NCI-H446 (cell line): ENCODE measurements at regions not wholly inside any gene's neighbourhood (a gene's known extent, or its start where the extent isn't known, plus 50 kb on each side); places are given as distances from the start of the nearest gene placed in this dataset.
"Not testable (repeated sequence)": the region's sequence is repeated elsewhere in the genome, so short reads cannot be mapped to it uniquely, and the experiment has no call there.

Experiments
- DNase-seq, 2 experiments: peaks; one replicate each; lab custom pipeline; 2025; lab: John Stamatoyannopoulos, UW

DNA sequence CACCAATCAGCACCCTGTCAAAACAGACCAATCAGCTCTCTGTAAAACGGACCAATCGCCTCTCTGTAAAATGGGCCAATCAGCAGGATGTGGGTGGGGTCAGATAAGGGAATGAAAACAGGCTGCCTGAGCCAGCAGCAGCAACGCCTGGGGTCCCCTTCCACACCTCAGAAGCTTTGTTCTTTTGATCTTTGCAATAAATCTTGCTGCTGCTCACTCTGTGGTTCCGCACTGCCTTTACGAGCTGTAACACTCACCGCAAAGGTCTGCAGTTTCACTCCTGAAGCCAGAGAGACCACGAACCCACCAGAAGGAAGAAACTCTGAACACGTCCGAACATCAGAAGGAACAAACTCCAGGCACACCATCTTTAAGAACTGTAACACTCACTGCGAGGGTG lies 251.4 kb downstream of the ZIC4 start:
- DNase-seq = not testable (repeated sequence)

DNA sequence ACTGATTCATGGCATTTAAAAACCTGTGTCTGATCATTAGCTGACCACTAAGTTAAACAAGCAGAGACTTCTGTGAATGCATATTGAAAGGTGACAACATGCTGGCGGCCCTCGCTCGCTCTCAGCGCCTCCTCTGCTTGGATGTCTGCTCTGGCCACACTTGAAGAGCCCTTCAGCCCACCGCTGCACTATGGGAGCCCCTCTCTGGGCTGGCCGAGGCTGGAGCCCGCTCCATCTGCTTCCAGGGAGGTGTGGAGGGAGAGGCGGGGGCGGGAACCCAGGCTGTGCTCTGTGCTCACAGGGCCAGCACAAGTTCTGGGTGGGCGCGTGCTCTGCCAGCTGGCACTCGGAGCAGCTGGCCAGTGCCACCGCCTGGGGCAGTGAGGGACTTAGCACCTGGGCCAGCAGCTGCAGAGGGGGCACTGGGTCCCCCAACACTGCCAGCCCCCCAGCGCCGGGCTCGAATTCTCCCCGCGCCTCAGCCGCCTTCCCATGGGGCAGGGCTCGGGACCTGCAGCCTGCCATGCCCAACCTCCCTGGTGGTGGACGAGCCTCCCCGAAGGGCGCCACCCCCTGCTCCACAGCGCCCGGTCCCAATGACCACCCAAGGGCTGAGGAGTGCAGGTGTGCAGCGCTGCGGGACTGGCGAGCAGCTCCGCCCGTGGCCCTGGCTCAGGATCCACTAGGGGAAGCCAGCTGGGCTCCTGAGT lies 252.4 kb downstream of the ZIC4 start:
- no peak for DNase-seq

DNA sequence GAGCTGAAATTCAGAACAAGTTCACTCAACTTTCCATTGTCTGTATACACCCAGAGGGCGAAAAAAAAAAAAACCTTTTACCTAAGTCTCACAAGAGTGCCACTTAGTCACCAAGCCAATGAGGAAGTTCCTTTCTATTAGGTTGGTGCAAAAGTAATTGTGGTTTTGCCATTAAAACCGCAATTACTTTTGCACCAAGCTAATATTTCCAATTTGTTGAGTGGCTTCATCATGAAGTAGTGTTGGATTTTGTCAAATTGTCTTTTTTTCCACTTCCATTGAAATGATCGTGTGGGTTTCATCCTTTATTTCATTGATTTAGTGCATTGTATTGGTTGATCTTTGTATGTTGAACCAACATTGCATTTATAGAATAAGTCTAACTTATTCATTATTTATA lies 253.9 kb downstream of the ZIC4 start:
- no peak for DNase-seq

DNA sequence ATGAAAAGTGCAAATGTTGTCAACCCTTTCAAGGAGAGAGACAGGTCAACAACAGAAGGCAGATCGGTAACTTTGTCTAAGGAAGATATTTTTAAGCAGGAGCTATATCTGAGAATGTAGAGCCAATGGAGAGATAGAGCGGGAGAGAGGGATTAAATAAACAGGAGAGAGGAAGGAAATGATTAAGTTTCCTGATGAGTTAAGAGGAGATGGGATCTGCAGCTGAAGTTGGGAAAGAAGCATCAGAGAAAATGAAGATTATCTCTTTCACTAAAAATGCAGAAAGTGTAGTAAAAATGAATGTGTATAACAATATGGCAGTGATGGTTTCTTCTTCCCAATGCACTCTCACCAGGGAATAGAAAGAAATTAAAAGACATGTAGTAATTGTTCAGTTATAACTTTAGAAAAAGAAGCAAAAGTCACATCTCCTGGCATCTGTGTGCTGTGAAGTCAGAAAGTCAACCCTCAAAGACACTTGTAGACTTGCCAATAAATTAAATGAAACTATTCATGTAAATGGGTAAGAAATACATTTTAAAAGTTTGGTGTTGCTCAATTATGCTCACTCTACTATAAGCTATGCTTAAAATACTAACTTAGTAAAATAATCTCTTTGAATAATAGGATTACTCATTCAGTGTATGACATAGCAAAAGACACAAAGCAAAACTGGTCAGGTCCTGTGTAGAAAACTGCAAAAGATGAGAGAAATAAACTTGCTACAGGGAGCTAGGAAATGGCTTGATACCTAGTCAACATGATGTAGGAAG lies 264.6 kb downstream of the ZIC4 start:
- no peak for DNase-seq

DNA sequence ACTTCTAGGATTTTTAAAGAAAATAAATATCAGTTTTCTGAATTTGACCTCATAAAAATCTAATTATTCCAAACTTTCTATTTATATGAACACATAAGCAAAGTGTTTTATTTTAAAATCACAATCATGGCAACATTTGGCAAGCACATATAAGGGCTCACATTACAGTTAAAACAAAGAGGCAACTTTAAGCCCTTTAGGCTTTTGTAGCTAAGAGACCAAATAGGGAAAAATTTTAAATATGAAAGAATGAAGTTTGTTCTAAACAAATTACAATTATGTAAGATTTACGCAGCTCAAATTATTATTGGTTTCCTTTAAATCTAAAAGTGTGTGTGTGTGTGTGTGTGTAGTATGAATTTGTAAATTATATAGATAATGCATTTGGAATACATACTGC lies 267.0 kb downstream of the ZIC4 start:
- no peak for DNase-seq

DNA sequence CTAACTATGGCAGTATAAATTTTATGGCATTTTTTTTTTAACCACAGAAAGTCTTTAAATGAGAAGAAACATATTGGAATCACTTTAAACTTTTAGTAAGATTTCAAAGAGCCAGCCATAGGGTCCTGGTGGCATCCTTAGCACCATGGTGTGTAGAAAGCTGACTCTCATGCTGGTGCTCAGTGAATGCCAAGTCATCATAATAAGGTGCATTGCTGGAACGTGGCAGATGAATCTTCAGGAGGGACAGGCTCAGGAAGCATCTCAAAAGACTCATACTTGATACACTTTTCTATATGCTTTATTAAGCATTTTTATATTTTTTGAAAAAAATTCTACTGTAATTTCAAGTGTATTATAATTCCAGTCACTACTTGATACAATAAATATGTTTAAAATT lies 274.2 kb downstream of the ZIC4 start:
- no peak for DNase-seq

DNA sequence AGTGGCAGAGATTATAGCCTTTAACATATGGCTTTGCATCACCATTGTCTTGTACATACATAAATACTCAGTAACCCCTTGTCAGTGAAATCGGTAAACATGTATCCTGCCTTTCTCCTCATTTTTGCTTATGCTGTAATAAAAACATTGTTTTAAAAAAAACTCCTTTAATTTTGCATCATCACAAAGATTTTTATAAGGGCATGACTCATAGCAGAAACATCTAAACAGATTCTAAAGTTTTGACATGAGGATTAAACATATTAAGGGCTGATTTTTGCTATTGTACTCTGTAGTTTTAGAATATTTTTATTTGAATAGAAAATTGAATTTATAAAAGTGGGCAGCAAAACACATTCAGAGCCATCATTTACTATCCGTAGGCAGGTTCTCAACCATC lies 275.9 kb downstream of the ZIC4 start:
- no peak for DNase-seq

DNA sequence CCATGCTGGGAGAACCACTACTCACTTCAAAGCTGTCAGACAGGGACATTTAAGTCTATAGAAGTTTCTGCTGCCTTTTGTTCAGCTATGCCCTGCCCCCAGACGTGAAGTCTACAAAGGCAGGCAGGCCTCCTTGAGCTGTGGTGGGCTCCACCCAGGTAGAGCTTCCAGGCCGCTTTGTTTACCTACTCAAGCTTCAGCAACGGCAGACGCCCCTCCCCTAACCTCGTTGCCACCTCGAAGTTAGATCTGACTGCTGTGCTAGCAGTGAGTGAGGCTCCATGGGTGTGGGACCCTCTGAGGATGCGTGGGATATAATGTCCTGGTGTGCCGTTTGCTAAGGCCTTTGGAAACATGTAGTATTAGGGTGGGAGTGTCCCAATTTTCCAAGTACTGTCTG lies 276.7 kb downstream of the ZIC4 start:
- no peak for DNase-seq

DNA sequence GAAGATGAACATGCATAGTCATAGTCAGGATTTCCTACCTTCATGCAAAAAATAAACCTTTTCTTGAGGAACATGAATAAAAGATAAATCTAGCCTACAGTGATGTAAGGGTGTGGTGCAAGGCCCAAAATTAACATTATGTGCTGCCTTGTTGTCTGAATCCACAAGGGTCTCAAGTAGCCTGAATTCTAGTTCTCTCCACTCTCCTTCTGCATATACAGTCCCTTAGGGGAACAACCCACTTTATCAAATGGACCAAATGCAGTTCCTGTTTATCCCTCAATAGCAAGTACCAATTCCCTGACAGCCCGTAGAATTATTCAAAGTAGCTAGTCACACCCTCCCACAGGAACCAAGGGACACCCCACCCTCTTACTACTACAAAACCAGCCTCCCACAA lies 284.0 kb downstream of the ZIC4 start:
- no peak for DNase-seq

DNA sequence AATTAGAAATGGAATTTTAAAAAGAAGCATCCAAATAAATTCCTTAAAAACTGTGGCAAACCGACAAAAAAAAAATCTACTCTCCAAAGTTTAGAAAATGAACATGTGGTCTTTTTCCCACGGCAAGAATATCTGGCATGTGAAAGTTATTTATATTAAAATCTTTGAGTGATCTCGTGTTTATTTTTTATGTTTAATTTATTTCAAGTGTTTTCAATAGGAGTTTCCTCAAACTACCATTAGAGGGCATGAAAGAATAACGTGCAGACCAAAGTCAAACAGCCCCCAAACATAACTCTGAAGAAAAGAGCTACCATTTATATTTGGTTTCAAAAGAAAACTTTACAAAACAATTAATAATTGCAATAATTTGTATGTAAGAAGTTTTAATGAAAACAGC lies 286.4 kb downstream of the ZIC4 start:
- peak in 1 of 2 experiments; percentile 13 for DNase-seq

DNA sequence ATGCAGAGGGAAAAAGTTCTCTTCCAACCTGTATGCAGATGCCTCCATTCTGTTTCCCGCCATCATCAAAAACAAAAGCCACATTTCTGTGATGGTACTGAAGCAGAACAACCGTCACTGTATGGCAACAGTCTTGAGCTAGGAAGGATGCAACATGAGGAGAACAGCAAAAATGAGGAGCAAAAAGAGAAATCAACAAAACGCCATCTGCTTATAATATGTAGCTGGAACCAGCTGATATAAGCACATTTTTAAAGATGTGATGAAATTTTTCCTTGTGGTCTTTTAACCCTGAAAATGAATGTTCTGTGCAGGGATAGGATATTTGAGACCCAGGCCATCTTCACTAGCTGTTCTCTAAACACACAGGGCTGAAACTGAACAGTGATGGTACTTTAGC lies 287.0 kb downstream of the ZIC4 start:
- DNase-seq = no peak

DNA sequence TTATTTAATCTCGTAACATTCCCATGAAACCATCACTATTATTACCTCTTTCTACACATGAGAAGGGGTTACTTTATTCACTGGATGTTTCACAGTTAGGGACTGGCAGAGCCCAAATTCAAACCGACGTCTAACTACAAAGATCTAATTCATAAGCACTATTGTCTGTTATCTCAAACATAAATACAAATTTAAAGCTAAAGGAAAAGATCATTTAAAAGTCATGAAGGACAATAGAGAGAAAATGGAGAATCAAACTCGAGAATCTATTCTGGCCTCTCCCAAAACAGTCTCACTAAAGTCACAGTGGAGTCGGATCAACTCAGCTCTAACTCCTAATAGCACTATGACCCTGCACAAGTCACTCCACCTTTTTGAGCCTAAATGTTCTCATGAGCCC lies 287.7 kb downstream of the ZIC4 start:
- no peak for DNase-seq

DNA sequence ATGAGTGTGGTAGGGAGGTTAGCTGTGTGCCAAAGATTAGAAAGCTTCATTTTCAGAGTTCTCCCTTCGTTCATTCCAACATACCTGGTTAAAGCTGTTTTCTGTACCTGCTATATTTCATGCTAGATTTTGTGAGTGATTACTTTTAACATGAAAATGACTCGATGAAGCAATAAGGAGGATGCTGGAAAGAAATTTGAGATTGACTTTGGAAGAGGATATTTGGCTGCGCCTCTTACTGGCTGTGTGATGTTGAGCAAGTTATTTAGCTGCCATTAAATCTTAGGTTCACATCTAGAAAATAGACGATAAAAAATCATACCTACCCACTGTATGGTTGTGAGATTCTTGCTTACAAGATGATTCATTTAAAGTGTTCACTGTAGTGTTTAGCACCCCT lies 288.7 kb downstream of the ZIC4 start:
- no peak for DNase-seq

DNA sequence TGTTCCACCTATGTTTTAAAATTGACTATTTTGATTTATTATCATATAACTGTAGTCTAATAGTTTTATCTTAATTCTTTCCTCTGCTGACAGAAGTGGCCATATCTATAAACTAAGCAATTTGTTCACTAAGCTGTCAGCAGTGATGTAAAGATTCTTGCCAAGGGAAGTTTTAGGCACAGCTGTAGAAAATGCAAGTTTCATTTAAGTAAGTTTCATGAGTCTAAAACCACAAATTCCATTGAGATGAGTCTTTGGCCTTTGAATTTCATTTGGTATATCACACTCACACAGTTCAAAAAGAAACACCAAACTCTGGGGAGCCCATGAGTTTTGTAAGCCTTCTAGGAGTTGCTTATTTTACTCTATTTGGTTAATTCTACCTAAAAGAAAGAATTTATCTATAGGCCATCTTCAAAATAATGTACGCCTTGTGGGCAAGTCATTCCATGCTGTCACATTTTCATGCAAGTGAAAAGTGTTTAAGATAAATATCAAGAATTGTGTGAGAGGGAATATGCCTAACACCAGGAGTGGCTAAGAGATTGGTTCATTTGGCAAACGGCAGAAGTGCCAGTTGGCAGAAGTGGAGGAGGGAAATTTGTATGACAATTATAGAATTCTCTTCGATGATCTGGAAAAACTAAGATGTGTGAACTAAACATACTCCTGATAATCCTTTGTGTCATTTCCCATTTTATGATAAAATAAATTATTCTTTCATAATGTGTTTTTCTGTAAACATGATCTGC lies 292.9 kb downstream of the ZIC4 start:
- DNase-seq = no peak

DNA sequence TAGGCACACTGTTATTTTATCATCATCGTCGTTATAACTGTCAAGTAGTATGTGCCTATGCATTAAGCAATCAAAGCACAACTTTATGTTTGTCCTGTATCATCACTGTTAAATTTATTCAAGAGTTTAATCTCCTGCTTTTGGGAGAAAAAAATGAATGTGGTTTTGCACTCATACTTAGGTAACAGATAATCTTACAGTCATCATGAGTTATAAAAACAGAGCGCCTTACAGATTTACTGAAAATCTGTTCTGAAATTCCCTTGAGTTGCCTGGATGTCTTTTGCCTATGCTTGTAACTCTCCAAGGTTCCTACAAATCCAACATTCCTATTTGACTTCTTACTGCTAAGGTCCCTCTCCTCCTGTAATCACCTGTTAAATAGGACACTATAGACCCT lies 307.3 kb downstream of the ZIC4 start:
- DNase-seq = no peak

DNA sequence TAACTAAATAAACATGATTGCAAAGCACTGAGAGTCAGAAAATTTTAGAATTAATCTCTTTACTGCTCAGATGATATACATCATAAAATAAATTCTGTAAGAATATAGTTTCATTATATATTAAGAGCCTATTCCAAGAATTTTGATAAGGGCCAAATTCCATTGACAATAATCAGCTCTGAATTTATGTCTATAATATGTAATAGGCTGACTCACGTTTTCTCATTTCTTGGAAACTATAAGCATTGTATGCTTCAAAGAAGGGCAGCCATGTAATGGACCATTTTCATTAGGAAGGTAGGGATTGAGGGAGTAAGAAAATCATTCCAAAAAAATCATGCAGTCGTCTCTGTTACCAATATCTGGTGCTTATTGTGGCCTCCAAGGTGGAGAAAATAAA lies 315.9 kb downstream of the ZIC4 start:
- DNase-seq = no peak

DNA sequence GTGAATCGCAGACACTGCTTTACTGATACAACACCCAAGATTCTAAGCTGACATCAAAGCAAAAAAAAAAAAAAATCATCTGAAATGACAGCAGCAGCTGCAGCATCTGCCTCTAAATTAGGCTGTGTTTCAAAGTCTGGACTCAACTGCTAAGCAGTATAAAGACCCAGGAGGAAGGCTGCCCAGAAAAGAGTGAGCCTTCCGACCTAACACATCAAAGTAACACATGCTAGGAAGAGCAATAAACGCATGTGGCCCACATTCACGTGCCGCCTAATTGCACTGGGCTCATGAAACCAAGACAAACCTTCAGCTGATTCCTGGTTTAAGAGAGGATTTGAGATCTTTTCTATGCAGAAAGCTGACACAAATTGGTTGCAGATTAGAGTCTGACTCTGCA lies 317.1 kb downstream of the ZIC4 start:
- DNase-seq = no peak

DNA sequence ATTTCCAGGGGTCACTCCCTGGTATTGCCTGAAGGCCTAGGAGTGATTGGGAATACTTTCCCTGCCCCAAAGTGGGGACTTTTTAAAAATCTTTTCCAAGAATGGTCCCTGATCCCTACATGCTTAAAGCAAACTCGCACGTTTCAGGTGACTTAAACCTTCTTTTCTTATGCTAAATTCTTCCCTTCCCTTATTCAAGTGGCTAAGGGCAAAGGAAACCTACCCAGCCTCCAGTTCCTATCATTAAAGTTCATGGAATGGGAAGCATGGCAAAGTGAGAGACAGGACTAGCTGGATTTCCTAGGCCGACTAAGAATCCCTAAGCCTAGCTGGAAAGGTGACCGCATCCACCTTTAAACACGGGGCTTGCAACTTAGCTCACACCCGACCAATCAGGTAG lies 346.8 kb downstream of the ZIC4 start:
- not testable (repeated sequence) for DNase-seq

DNA sequence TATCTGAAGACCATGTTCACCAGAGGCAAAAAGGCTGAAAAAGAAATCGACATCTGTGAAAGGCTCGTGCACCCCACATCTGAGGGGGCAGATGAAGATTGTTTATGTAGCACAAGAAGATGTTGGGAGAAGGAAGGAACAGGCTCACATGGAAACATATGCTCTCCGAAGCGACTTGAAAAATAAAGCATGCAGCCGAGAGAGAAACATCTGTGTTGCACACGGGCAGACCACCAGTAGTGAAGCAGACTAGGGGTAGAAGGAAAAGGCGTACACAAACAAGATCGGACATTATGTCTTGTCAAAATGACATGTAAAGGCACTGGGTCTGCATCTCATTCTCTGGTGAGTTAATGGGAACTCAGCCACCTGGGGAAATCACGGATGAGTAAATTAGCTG lies 356.5 kb downstream of the ZIC4 start:
- no peak for DNase-seq

DNA sequence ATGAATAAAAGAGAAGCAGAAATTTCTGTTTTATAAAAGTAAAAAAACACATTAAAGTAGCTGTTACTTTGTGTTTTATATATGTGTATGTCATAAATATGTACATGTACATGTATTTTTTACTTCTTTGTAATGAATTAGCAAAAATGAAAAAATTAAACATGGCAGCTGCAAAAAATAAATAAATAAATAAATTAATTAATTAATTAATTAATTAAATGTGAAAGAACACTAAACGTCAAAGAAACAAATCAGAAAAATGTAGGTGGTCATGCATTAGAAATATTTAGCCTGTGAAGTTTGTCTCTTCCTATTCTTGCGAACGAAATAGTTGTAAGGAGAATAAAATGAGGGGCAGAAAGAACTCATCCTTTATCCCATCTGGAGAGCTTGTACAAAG lies 357.0 kb downstream of the ZIC4 start:
- no peak for DNase-seq

DNA sequence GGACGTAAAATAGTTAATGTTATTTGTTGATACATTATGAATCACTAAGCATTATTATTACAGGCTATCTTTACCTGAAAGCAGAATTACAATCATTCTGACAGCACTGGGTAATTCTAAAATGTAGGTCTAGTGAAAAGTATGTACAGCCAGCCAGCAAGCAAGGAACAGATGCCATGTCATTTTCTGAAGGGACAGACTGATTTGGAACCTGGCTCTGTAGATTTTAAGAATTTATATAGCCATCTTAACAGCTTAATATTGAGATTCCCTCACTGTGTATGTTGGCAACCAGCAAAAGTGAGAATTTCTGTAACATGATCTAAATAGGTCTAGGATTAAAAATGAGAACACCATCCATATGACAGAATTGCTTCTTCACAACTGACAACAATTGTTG lies 359.4 kb downstream of the ZIC4 start:
- DNase-seq = no peak

DNA sequence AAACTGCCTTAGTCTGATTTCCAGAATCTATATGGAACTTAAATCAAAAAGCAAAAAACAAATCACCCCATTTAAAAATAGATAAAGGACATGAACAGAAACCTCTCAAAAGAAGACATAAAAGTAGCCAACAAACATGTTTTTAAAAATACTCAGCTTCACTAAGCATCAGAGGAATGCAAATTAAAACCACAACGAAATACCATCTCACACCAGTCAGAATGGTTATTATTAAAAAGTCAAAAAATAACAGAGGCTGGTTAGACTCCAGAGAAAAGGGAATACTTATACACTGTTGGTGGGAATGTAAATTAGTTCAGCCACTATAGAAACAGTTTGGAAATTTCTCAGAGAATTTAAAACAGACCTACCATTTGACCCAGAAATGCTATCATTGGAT lies 367.9 kb downstream of the ZIC4 start:
- DNase-seq = no peak

DNA sequence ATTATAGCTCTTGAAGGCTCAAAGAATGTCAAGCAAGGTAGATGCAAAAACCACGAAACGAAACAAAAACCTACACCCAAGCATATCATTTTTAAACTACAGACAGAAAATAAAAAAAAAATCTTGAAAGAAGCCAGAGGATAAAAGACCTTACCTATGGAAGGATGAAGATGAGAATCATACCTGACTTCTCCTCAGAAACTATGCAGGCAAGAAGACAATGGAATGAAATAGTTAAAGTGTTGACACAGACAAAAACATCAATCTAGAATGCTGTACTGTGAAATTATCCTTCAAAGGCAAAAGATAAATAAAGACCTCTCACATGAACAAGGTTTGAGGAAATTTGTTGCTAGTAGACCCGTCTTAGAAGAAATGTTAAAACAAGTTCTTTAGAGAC lies 372.0 kb downstream of the ZIC4 start:
- no peak for DNase-seq
